Bronchial epithelial cell (primary cell): ENCODE measurements at regions not wholly inside any gene's neighbourhood (a gene's known extent, or its start where the extent isn't known, plus 50 kb on each side); places are given as distances from the start of the nearest gene placed in this dataset.
"Not testable (repeated sequence)": the region's sequence is repeated elsewhere in the genome, so short reads cannot be mapped to it uniquely, and the experiment has no call there.

ENCODE experiments used
- DNase-seq: peaks from one replicate; pipeline ENCODE4 v3.0.0-alpha.2; 2010; ENCODE audit warnings: low read depth
- FAIRE-seq: peaks from 2 replicates; lab custom pipeline; 2011; peaks lifted over from hg19 to GRCh38; lab: Jason Lieb, UNC
- H3K27me3 ChIP-seq: 2 replicates; pipeline ENCODE4 v1.5.1; 2011; ENCODE audit warnings: low read length; ENCODE audit not compliant: control insufficient read depth, insufficient read depth
- H3K36me3 ChIP-seq: 2 replicates; pipeline ENCODE4 v1.5.1; 2011; ENCODE audit warnings: low read length; ENCODE audit not compliant: control insufficient read depth, insufficient read depth
- H3K4me3 ChIP-seq: 2 replicates; pipeline ENCODE4 v1.5.1; 2011; ENCODE audit warnings: mild to moderate bottlenecking, low read depth, low read length, control low read depth
- TF ChIP-seq, protein P1 (sequence below): IDR thresholded peaks from 2 replicates; pipeline ENCODE4 v1.5.1; 2011; ENCODE audit warnings: mild to moderate bottlenecking, moderate library complexity, low read length, control low read depth, inconsistent platforms; ENCODE audit not compliant: insufficient read depth, severe bottlenecking

GRCh38 chr11:91067666-91068065 is 844.8 kb upstream of the CHORDC1 start:
- DNase-seq (no peak), FAIRE-seq (no peak)
- Histone ChIP-seq H3K36me3 (no peaks in the 10 kb centered on the region), H3K27me3 (no peaks in the 10 kb centered on the region), H3K4me3 (no peak overlapping the region)
- TF ChIP-seq, protein P1, sequence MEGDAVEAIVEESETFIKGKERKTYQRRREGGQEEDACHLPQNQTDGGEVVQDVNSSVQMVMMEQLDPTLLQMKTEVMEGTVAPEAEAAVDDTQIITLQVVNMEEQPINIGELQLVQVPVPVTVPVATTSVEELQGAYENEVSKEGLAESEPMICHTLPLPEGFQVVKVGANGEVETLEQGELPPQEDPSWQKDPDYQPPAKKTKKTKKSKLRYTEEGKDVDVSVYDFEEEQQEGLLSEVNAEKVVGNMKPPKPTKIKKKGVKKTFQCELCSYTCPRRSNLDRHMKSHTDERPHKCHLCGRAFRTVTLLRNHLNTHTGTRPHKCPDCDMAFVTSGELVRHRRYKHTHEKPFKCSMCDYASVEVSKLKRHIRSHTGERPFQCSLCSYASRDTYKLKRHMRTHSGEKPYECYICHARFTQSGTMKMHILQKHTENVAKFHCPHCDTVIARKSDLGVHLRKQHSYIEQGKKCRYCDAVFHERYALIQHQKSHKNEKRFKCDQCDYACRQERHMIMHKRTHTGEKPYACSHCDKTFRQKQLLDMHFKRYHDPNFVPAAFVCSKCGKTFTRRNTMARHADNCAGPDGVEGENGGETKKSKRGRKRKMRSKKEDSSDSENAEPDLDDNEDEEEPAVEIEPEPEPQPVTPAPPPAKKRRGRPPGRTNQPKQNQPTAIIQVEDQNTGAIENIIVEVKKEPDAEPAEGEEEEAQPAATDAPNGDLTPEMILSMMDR: no peak

GRCh38 chr11:91066456-91067047 is 843.7 kb upstream of the CHORDC1 start:
- H3K4me3 ChIP-seq: no peak overlapping the region
- H3K27me3 ChIP-seq: no peaks in the 10 kb centered on the region
- TF ChIP-seq, protein P1: no peak
- H3K36me3 ChIP-seq: no peaks in the 10 kb centered on the region
- no peak for FAIRE-seq
- no peak for DNase-seq

DNA sequence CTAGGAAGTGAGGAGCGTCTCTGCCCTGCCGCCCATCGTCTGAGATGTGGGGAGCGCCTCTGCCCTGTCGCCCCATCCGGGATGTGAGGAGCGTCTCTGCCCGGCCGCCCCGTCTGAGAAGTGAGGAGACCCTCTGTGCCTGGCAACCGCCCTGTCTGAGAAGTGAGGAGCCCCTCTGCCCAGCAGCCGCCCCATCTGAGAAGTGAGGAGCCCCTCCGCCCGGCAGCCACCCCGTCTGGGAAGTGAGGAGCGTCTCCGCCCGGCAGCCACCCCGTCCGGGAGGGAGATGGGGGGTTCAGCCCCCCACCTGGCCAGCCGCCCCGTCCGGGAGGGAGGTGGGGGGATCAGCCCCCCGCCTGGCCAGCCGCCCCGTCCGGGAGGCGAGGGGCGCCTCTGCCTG is 840.5 kb upstream of the CHORDC1 start:
- not testable (repeated sequence) for H3K27me3 ChIP-seq, DNase-seq, FAIRE-seq, H3K36me3 ChIP-seq, H3K4me3 ChIP-seq

DNA sequence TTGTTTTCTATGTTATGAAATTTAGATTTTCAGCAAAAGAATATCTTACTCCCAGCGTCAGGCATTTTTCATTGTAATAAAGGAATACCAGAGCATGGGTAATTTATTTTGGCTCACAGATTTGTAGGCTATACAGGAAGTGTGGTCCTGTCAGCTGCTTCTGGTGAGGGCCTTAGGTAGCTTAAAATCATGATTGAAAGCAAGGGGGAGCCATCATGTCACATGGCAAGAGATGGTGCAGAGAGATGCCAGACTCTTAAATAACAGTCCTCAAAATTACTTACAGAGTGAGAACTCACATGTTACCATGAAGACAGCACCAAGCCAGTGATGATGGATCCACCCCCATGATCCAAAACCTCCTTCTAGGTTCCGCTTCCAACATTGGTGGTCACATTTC is 825.0 kb upstream of the CHORDC1 start:
- no peak for FAIRE-seq

DNA sequence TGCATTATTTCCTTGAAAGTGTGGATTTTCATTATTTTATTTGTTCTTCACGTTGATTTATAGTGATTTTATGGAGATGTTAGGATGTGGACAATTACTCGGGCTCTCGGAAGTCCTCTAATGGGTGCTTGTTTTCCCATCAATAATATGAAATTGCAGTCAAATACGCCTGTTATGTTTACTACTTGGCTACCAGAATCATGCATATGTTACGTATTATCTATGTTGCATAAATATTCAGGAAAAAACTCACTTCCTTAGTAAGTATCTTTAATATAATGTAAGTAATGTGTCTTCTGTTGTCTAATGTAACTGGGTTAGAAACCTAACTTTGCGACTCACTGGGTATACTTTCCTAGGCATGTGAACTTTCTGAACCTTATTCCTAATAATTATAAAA is 823.4 kb upstream of the CHORDC1 start:
- no peak for DNase-seq
- no peak for FAIRE-seq
- no peak overlapping the region for H3K4me3 ChIP-seq
- no peaks in the 10 kb centered on the region for H3K36me3 ChIP-seq
- no peaks in the 10 kb centered on the region for H3K27me3 ChIP-seq
- TF ChIP-seq, protein P1: no peak

More for the DNA sequence above, 825.0 kb upstream of the CHORDC1 start:
- no peaks in the 10 kb centered on the region for H3K36me3 ChIP-seq
- no peaks in the 10 kb centered on the region for H3K27me3 ChIP-seq
- no peak for DNase-seq
- TF ChIP-seq, protein P1: no peak
- no peak overlapping the region for H3K4me3 ChIP-seq

- Histone ChIP-seq H3K4me3 (no peak overlapping the region), H3K27me3 (no peaks in the 10 kb centered on the region), H3K36me3 (no peaks in the 10 kb centered on the region)
- no peak for FAIRE-seq
- DNase-seq: peak; percentile 4
- TF ChIP-seq, protein P1: no peak
Measured at GRCh38 chr11:91041626-91042025, 818.8 kb upstream of the CHORDC1 start.
